ENCODE measurements at regions not wholly inside any gene's neighbourhood (a gene's known extent, or its start where the extent isn't known, plus 50 kb on each side); places are given as distances from the start of the nearest gene placed in this dataset.

DNA sequence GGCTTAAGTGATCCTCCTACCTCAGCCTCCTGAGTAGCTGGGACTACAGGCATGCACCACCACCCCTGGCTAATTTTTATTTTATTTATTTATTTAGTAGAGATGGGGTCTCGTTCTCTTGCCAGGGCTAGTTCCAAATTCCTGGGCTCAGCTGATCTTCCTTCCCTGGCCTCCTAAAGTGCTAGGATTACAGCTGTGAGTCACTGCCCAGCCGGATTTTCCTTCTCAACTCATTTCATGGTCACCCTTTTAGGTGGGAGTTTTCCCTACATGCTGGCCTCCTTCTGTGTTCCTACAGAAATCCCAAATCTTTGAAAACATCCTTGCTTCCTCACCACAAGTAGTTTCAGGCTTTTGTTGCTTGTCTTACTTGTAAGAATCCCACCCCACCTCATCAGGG is 102.1 kb upstream of the SIAH1 start:
- peaks cover 16% of the 10 kb centered on the region for H3K27me3 Mint-ChIP-seq (ENCODE audit: low read depth, poor library complexity)
- DNase-seq, result no peak
- no peak overlapping the region for H3K27ac Mint-ChIP-seq
- TF ChIP-seq, protein P1, sequence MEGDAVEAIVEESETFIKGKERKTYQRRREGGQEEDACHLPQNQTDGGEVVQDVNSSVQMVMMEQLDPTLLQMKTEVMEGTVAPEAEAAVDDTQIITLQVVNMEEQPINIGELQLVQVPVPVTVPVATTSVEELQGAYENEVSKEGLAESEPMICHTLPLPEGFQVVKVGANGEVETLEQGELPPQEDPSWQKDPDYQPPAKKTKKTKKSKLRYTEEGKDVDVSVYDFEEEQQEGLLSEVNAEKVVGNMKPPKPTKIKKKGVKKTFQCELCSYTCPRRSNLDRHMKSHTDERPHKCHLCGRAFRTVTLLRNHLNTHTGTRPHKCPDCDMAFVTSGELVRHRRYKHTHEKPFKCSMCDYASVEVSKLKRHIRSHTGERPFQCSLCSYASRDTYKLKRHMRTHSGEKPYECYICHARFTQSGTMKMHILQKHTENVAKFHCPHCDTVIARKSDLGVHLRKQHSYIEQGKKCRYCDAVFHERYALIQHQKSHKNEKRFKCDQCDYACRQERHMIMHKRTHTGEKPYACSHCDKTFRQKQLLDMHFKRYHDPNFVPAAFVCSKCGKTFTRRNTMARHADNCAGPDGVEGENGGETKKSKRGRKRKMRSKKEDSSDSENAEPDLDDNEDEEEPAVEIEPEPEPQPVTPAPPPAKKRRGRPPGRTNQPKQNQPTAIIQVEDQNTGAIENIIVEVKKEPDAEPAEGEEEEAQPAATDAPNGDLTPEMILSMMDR (IDR thresholded peaks at IDR 0.05), result no peak
- no peak overlapping the region for H3K4me3 Mint-ChIP-seq
- H3K36me3 Mint-ChIP-seq (ENCODE audit: low read depth), result peaks cover 4% of the 10 kb centered on the region
- H3K4me1 Mint-ChIP-seq, result no peaks in the 10 kb centered on the region
- H3K9me3 Mint-ChIP-seq, result peaks cover 19% of the 10 kb centered on the region

DNA sequence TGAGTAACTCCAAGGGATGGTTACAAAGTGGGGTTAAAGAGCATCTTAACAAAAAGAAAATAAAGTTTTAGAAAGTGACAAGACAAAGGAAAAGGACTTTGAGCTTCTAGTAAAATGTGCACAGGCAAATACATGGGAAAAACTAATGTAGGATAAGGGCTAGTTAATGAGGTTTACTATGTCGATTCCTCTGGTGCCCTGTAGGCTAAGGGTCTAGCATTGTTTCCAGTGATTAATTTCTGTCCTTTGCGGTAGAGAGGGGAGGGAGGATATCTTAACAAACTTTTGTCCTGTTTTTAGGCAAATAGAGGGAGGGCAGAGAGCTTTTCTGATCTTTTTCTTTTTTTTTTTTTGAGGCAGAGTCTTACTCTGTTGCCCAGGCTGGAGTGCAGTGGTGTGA is 96.6 kb upstream of the SIAH1 start:
- no peak overlapping the region for H3K4me3 Mint-ChIP-seq
- H3K4me1 Mint-ChIP-seq, result no peaks in the 10 kb centered on the region
- peaks cover 32% of the 10 kb centered on the region for H3K9me3 Mint-ChIP-seq
- peaks cover 4% of the 10 kb centered on the region for H3K36me3 Mint-ChIP-seq (ENCODE audit: low read depth)
- peaks cover 11% of the 10 kb centered on the region for H3K27me3 Mint-ChIP-seq (ENCODE audit: low read depth, poor library complexity)
- no peak overlapping the region for H3K27ac Mint-ChIP-seq
- TF ChIP-seq, protein P1 (IDR thresholded peaks at IDR 0.05), result no peak
- no peak for DNase-seq

DNA sequence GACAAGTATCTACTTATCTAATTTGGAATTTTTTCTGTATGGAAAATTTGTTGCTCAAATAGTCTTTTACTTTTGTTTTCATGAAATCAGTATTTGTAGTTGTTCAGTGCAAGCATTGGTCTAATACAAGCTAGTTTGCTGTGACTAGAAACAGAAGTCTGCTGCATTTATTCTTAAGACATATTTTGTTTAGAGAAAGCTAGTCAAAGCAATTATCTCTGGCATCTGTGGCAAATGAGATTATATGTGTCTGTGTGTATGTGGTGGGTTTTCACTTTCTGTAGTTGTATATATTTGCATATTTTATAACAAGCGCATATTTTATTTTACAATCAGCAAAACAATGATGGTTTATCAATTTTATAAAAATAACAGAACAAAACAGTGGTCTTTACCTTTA is 96.0 kb upstream of the SIAH1 start:
- TF ChIP-seq, protein P1 (IDR thresholded peaks at IDR 0.05), result no peak
- H3K4me1 Mint-ChIP-seq, result no peaks in the 10 kb centered on the region
- peaks cover 4% of the 10 kb centered on the region for H3K36me3 Mint-ChIP-seq (ENCODE audit: low read depth)
- H3K4me3 Mint-ChIP-seq, result no peak overlapping the region
- H3K27me3 Mint-ChIP-seq (ENCODE audit: low read depth, poor library complexity), result peaks cover 10% of the 10 kb centered on the region
- H3K27ac Mint-ChIP-seq, result no peak overlapping the region
- no peak for DNase-seq
- H3K9me3 Mint-ChIP-seq, result peaks cover 32% of the 10 kb centered on the region

DNA sequence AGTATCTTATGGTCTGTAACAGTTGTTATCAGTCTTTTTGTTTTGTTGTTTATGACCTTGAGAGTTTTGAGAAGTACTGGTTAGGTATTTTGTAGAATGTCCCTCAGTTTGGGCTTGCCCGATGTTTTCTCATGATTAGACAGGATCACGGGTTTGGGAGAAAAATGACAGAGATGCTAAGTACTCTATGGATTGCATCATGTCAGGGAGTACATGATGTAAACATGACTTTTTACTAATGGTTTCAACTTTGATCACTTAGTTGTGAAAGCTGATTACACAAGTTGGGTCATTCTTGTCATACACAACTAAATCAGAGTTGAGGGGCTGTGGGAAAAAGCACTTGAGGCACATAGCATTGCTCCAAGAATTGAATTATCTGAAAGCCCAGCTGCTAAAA is 94.7 kb upstream of the SIAH1 start:
- Mint-ChIP-seq H3K4me3 (no peak overlapping the region), H3K9me3 (peaks cover 37% of the 10 kb centered on the region), H3K27me3 (ENCODE audit: low read depth, poor library complexity) (peaks cover 10% of the 10 kb centered on the region), H3K4me1 (no peaks in the 10 kb centered on the region), H3K36me3 (ENCODE audit: low read depth) (peaks cover 4% of the 10 kb centered on the region), H3K27ac (no peak overlapping the region)
- TF ChIP-seq, protein P1 (IDR thresholded peaks at IDR 0.05), result no peak
- no peak for DNase-seq

DNA sequence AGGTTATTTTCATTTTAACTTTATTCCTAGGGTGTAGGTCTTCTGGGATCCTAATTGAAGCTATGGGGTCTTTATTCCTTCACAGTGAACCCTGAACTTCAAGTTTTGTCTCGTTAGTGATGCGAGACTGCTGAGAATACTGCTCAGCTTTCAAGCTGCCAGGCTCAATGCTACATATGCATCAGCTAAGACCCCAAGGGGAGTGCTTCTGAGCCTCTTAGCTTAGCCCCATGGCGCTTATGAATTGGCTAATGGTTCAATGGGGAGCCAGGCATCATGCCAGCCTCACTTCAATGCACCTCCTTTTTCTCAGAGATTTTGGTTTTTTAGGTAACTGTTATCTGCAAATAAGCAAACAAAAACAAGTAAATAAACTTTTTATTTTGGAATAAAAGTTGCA is 94.1 kb upstream of the SIAH1 start:
- H3K27ac Mint-ChIP-seq, result no peak overlapping the region
- H3K36me3 Mint-ChIP-seq (ENCODE audit: low read depth), result peaks cover 4% of the 10 kb centered on the region
- peaks cover 6% of the 10 kb centered on the region for H3K27me3 Mint-ChIP-seq (ENCODE audit: low read depth, poor library complexity)
- no peak for DNase-seq
- TF ChIP-seq, protein P1 (IDR thresholded peaks at IDR 0.05), result no peak
- no peak overlapping the region for H3K4me3 Mint-ChIP-seq
- no peaks in the 10 kb centered on the region for H3K4me1 Mint-ChIP-seq
- H3K9me3 Mint-ChIP-seq, result peaks cover 35% of the 10 kb centered on the region

DNA sequence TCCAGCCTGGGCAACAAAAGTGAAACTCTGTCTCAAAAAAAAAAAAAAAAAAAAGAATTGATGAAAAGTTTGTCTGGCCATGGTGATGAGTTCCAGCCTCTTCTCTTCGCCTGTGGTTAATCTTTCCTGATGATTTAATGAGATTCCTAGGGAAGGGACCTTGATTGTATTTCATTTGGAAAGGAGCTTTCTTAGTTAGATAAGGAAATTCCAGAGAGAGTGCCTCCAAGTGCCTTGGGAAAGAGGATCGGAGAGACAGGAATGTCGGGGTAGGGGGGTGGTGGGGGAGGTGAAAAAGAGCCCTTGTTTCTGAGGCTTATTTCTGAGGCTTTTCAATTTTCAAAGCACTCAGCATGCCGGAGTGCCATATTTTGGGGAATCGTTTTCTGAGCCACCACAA is 93.2 kb upstream of the SIAH1 start:
- peaks cover 33% of the 10 kb centered on the region for H3K9me3 Mint-ChIP-seq
- H3K4me1 Mint-ChIP-seq, result no peaks in the 10 kb centered on the region
- H3K4me3 Mint-ChIP-seq, result no peak overlapping the region
- H3K27ac Mint-ChIP-seq, result no peak overlapping the region
- TF ChIP-seq, protein P1 (IDR thresholded peaks at IDR 0.05), result no peak
- H3K36me3 Mint-ChIP-seq (ENCODE audit: low read depth), result no peaks in the 10 kb centered on the region
- no peak for DNase-seq
- H3K27me3 Mint-ChIP-seq (ENCODE audit: low read depth, poor library complexity), result peaks cover 6% of the 10 kb centered on the region

Data from nephron progenitor cell (in vitro differentiated cells).